OCI-LY3 (cell line): ENCODE measurements at regions not wholly inside any gene's neighbourhood (a gene's known extent, or its start where the extent isn't known, plus 50 kb on each side); places are given as distances from the start of the nearest gene placed in this dataset.

Experiments used
- CTCF ChIP-seq: fragments of 200-600, 300-600 bp; sonication (generic); IDR thresholded peaks from 2 replicates; pipeline ENCODE4 v1.5.1; 2014; ENCODE audit warnings: antibody characterized with exemption, low read length, low read depth
- EZH2phosphoT487 ChIP-seq: fragments of 200-600 bp; shearing (Covaris generic); IDR thresholded peaks from 2 replicates; pipeline ENCODE4 v1.6.1; 2018; ENCODE audit warnings: antibody characterized with exemption, mixed run types, low read depth

- TF ChIP-seq CTCF (no peak), EZH2phosphoT487 (no peak)
These were observed 277.6 kb upstream of the CXCR4 start for GRCh38 chr2:136395582-136395981.
